Gastrocnemius medialis (tissue), 4 donors: ENCODE measurements at regions not wholly inside any gene's neighbourhood (a gene's known extent, or its start where the extent isn't known, plus 50 kb on each side); places are given as distances from the start of the nearest gene placed in this dataset.

ENCODE experiments used
- ATAC-seq, 2 donors: fragments of 150-250 bp; one replicate each; pipeline ENCODE4 v1.9.1; 2016
- DNase-seq, 2 donors: peaks; one replicate each; pipeline ENCODE4 v3.0.0-alpha.2; 2019
- H3K27ac ChIP-seq, 4 donors: fragments of 200-600 bp; sonication (generic); 1 replicate in 1 of 4; 2 replicates in 3 of 4; pipeline ENCODE4 v1.5.1; 2016 to 2018; ENCODE audit warnings: mild to moderate bottlenecking in 2 of 4, moderate library complexity in 1 of 4
- H3K27me3 ChIP-seq, 3 donors: fragments of 200-600 bp; sonication (generic) in 2 of 3; 1 replicate in 1 of 3; 2 replicates in 2 of 3; pipeline versions ENCODE4 v1.5.1 to v1.6.0; 2016 to 2019; ENCODE audit warnings: mild to moderate bottlenecking in 1 of 3, moderate library complexity in 1 of 3
- H3K36me3 ChIP-seq, 2 donors: fragments of 200-600 bp; sonication (generic) in 1 of 2; one replicate each; pipeline ENCODE4 v1.5.1; 2017 to 2018
- H3K4me1 ChIP-seq, 2 donors: fragments of 200-600 bp; sonication (generic) in 1 of 2; one replicate each; pipeline ENCODE4 v1.5.1; 2016 to 2017; ENCODE audit warnings: mild to moderate bottlenecking in 2 of 2
- H3K4me3 ChIP-seq, 4 donors: fragments of 200-600 bp; sonication (generic) in 3 of 4; 1 replicate in 1 of 4; 2 replicates in 3 of 4; pipeline ENCODE4 v1.5.1; 2016 to 2019; ENCODE audit warnings: mild to moderate bottlenecking in 2 of 4
- H3K9me3 ChIP-seq, 3 donors: fragments of 200-600 bp; sonication (generic) in 2 of 3; 1 replicate in 1 of 3; 2 replicates in 2 of 3; pipeline ENCODE4 v1.5.1; 2016 to 2019
- CTCF ChIP-seq, 5 experiments: fragments of 450-650 bp in 3 of 5; fragments of 200-600 bp in 2 of 5; sonication (generic) in 2 of 5; IDR thresholded peaks in 4 of 5; conservative IDR thresholded peaks in 1 of 5; 1 replicate in 4 of 5; 2 replicates in 1 of 5; pipeline ENCODE4 v1.5.1; 2016 to 2019; ENCODE audit warnings: antibody characterized with exemption in 5 of 5, mild to moderate bottlenecking in 3 of 5, moderate library complexity in 3 of 5
- POLR2A ChIP-seq, 2 donors: fragments of 450-650 bp; IDR thresholded peaks; one replicate each; pipeline ENCODE4 v1.6.1; 2017; ENCODE audit warnings: antibody characterized with exemption in 2 of 2, mild to moderate bottlenecking in 2 of 2, moderate library complexity in 2 of 2
- in situ Hi-C, 4 donors: fragments of 200-750 bp; cut with MboI; loops; one replicate each; pipeline versions ENCODE4 v1.15.0 to v1.8.0; 2017; ENCODE audit warnings: low sequenced_read_pairs in 4 of 4
- intact Hi-C: fragments of 100-400 bp; cut with DNase I; formaldehyde crosslinking; loops from one replicate; pipeline ENCODE4 v1.15.1; 2023; ENCODE audit warnings: low total_unique reads

DNA sequence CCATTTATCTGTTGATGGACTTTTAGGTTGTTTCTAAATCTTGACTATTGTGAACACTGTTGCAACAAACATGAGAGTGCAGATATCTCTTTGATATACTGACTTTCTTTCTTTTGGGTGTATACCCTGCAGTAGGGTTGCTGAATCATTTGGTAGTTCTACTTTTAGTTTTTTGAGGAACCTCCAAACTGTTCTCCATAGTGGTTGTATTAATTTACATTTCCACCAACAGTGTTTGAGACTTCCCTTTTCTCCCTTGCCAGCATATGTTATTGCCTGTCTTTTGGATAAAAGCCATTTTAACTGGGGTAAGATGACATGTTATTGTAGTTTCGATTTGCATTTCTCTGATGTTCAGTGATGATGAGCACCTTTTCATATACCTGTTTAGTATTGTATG lies 330.0 kb downstream of the DDX10 start:
- H3K4me3 ChIP-seq = no peak overlapping the region
- no peak for DNase-seq
- no peaks in the 10 kb centered on the region for H3K36me3 ChIP-seq
- intact Hi-C loops = no loop called here
- no peak for TF ChIP-seq POLR2A (IDR thresholded peaks at IDR 0.05)
- no peak for TF ChIP-seq CTCF (IDR thresholded peaks at IDR 0.05 in 4 of 5, conservative IDR thresholded peaks at IDR 0.05 in 1 of 5)
- H3K4me1 ChIP-seq = no peaks in the 10 kb centered on the region
- in situ Hi-C loops = no loop called here
- no peak overlapping the region for H3K27ac ChIP-seq
- ATAC-seq = no peak
- H3K27me3 ChIP-seq = no peaks in the 10 kb centered on the region
- H3K9me3 ChIP-seq = no peaks in the 10 kb centered on the region

DNA sequence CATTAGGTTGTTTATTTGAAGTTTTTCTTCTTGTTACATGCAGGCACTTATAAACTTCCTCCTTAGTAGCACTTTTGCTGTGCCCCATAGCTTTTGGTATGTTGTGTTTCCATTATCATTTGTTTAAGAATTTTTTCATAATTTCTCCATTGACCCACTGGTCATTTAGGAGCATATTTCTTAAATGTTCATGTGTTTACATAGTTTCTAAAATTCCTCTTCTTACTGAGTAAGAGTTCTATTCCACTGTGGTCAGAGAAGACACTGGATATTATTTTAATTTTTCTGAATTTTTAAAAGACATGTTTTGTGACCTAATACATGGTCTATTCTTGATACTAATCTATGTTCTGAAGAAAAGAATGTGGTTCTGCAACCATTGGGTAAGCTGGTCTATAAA lies 333.0 kb downstream of the DDX10 start:
- in situ Hi-C loops = no loop called here
- ATAC-seq = no peak
- H3K4me1 ChIP-seq = no peaks in the 10 kb centered on the region

GRCh38 chr11:109000531-109000930 lies 335.7 kb downstream of the DDX10 start:
- no peak overlapping the region for H3K4me3 ChIP-seq
- no peaks in the 10 kb centered on the region for H3K36me3 ChIP-seq
- ATAC-seq (no peak), DNase-seq (no peak)
- intact Hi-C loops (no loop called here), in situ Hi-C loops (no loop called here)
- TF ChIP-seq POLR2A (IDR thresholded peaks at IDR 0.05) (no peak), CTCF (IDR thresholded peaks at IDR 0.05 in 4 of 5, conservative IDR thresholded peaks at IDR 0.05 in 1 of 5) (no peak)
- H3K27ac ChIP-seq = no peak overlapping the region
- no peaks in the 10 kb centered on the region for H3K27me3 ChIP-seq
- H3K4me1 ChIP-seq = no peaks in the 10 kb centered on the region
- no peaks in the 10 kb centered on the region for H3K9me3 ChIP-seq

More for the DNA sequence above, 333.0 kb downstream of the DDX10 start:
- TF ChIP-seq CTCF (IDR thresholded peaks at IDR 0.05 in 4 of 5, conservative IDR thresholded peaks at IDR 0.05 in 1 of 5) = no peak
- TF ChIP-seq POLR2A (IDR thresholded peaks at IDR 0.05) = no peak
- no peak overlapping the region for H3K4me3 ChIP-seq
- no peaks in the 10 kb centered on the region for H3K27me3 ChIP-seq
- no peaks in the 10 kb centered on the region for H3K9me3 ChIP-seq
- H3K27ac ChIP-seq = no peak overlapping the region
- H3K36me3 ChIP-seq = no peaks in the 10 kb centered on the region
- intact Hi-C loops = no loop called here
- DNase-seq = no peak

DNA sequence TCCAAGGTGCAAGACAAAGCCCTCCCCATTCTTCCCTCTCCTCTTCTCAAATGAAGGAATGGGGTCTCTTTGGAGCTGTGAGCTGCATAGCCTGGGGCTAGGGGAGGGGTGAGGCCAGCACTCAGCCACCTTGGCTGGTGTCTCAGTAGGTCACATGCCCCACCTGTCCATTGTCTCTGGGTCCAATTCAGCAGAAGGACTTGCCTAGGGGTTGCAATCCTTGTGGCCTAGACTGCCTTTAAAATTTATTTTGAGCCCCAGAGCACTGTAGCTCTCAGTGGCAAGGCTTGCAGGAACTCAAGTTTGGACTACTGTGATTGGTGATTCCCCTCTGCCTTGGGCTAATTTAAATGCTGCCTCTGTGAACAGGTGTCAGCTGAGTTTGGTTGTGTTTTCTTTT lies 336.7 kb downstream of the DDX10 start:
- no peak for TF ChIP-seq CTCF (IDR thresholded peaks at IDR 0.05 in 4 of 5, conservative IDR thresholded peaks at IDR 0.05 in 1 of 5)
- TF ChIP-seq POLR2A (IDR thresholded peaks at IDR 0.05) = no peak
- in situ Hi-C loops (no loop called here), intact Hi-C loops (no loop called here)
- Histone ChIP-seq H3K4me1 (no peaks in the 10 kb centered on the region), H3K36me3 (no peaks in the 10 kb centered on the region), H3K27me3 (no peaks in the 10 kb centered on the region), H3K4me3 (no peak overlapping the region), H3K9me3 (no peaks in the 10 kb centered on the region), H3K27ac (no peak overlapping the region)
- ATAC-seq (no peak), DNase-seq (no peak)

DNA sequence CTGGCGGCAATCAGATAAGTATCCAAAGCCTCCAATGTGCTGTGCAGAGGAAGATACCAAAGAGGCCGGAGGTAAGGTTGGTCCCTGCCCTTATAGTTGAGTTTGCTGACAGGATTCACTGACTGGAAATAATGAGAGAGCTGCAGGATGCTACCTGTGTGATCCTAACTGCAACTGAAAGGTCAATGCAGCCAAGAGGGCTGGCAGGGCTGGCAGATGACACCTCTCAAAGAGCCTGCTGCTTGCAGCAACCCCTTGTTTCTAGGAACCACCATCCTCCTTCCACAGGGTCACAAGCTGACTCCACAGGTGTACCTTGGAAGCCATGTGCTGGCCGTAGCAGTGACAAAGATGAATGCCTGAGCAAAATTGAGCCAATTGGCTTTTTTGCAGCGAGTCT lies 348.1 kb downstream of the DDX10 start:
- DNase-seq = no peak
- no peak overlapping the region for H3K4me3 ChIP-seq
- in situ Hi-C loops = no loop called here
- H3K9me3 ChIP-seq = no peaks in the 10 kb centered on the region
- H3K27me3 ChIP-seq = no peaks in the 10 kb centered on the region
- no peak overlapping the region for H3K27ac ChIP-seq
- TF ChIP-seq POLR2A (IDR thresholded peaks at IDR 0.05) = no peak
- no peak for TF ChIP-seq CTCF (IDR thresholded peaks at IDR 0.05 in 4 of 5, conservative IDR thresholded peaks at IDR 0.05 in 1 of 5)
- no peaks in the 10 kb centered on the region for H3K36me3 ChIP-seq
- no peaks in the 10 kb centered on the region for H3K4me1 ChIP-seq
- ATAC-seq = no peak
- intact Hi-C loops = no loop called here
